ENCODE measurements at regions not wholly inside any gene's neighbourhood (a gene's known extent, or its start where the extent isn't known, plus 50 kb on each side); places are given as distances from the start of the nearest gene placed in this dataset.

GRCh38 chr4:43742083-43742482 is 706.5 kb downstream of the KCTD8 start:
- TF ChIP-seq, protein P1, sequence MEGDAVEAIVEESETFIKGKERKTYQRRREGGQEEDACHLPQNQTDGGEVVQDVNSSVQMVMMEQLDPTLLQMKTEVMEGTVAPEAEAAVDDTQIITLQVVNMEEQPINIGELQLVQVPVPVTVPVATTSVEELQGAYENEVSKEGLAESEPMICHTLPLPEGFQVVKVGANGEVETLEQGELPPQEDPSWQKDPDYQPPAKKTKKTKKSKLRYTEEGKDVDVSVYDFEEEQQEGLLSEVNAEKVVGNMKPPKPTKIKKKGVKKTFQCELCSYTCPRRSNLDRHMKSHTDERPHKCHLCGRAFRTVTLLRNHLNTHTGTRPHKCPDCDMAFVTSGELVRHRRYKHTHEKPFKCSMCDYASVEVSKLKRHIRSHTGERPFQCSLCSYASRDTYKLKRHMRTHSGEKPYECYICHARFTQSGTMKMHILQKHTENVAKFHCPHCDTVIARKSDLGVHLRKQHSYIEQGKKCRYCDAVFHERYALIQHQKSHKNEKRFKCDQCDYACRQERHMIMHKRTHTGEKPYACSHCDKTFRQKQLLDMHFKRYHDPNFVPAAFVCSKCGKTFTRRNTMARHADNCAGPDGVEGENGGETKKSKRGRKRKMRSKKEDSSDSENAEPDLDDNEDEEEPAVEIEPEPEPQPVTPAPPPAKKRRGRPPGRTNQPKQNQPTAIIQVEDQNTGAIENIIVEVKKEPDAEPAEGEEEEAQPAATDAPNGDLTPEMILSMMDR (conservative IDR thresholded peaks at IDR 0.05; ENCODE audit: low read length): no peak
- TF ChIP-seq EZH2phosphoT487 (IDR thresholded peaks at IDR 0.05; ENCODE audit: borderline replicate concordance, low read depth, low read length): no peak
